ENCODE measurements at regions not wholly inside any gene's neighbourhood (a gene's known extent, or its start where the extent isn't known, plus 50 kb on each side); places are given as distances from the start of the nearest gene placed in this dataset.

DNA sequence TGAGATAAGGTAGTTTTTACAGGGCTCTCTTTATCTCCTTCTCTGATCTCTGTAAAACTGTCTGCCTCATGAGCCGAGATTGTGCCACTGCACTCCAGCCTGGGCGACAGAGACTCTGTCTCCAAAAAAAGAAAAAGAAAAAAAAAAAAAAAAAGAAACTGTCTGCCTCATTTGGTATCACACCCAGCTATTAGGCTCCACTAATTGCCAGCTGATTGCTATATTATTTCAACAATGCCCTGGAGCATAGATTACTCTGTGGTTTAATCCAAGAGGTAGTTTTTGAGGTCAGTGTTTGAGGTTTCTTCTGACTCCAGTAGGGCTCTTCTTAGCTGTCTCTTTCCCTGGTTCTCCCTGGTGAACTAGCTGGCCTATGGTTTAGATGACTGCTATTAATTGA is 268.1 kb upstream of the PLPP4 start:
- no peaks in the 10 kb centered on the region for H3K9me3 ChIP-seq (ENCODE audit: control insufficient read depth, insufficient read depth, low read length)
- no peak for TF ChIP-seq EZH2phosphoT487 (IDR thresholded peaks at IDR 0.05; ENCODE audit: borderline replicate concordance, low read length)
- TF ChIP-seq, protein P1, sequence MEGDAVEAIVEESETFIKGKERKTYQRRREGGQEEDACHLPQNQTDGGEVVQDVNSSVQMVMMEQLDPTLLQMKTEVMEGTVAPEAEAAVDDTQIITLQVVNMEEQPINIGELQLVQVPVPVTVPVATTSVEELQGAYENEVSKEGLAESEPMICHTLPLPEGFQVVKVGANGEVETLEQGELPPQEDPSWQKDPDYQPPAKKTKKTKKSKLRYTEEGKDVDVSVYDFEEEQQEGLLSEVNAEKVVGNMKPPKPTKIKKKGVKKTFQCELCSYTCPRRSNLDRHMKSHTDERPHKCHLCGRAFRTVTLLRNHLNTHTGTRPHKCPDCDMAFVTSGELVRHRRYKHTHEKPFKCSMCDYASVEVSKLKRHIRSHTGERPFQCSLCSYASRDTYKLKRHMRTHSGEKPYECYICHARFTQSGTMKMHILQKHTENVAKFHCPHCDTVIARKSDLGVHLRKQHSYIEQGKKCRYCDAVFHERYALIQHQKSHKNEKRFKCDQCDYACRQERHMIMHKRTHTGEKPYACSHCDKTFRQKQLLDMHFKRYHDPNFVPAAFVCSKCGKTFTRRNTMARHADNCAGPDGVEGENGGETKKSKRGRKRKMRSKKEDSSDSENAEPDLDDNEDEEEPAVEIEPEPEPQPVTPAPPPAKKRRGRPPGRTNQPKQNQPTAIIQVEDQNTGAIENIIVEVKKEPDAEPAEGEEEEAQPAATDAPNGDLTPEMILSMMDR (IDR thresholded peaks at IDR 0.05; ENCODE audit: low read depth, low read length, poor library complexity, severe bottlenecking) = no peak
- H3K27ac ChIP-seq (ENCODE audit: low read depth, low read length) = no peak overlapping the region
- H3K79me2 ChIP-seq (ENCODE audit: control insufficient read depth, low read length) = no peaks in the 10 kb centered on the region
- H3K4me1 ChIP-seq (ENCODE audit: control insufficient read depth, low read length) = no peaks in the 10 kb centered on the region
- no peaks in the 10 kb centered on the region for H3F3A ChIP-seq (ENCODE audit: control insufficient read depth, insufficient read depth)
- no peaks in the 10 kb centered on the region for H3K27me3 ChIP-seq (ENCODE audit: control insufficient read depth, low read length)
- H3K4me2 ChIP-seq (ENCODE audit: low read length) = no peak overlapping the region
- H3K9me2 ChIP-seq (replicated peaks; ENCODE audit: control insufficient read depth, low read length) = no peaks in the 10 kb centered on the region
- H3K4me3 ChIP-seq (ENCODE audit: low read length) = no peak overlapping the region
- no peaks in the 10 kb centered on the region; the same call in 1 of the 2 replicates for H3K36me3 ChIP-seq (ENCODE audit: control insufficient read depth, low read length)
- H4K20me1 ChIP-seq (ENCODE audit: control insufficient read depth, insufficient read depth, low read depth, low read length) = no peaks in the 10 kb centered on the region

DNA sequence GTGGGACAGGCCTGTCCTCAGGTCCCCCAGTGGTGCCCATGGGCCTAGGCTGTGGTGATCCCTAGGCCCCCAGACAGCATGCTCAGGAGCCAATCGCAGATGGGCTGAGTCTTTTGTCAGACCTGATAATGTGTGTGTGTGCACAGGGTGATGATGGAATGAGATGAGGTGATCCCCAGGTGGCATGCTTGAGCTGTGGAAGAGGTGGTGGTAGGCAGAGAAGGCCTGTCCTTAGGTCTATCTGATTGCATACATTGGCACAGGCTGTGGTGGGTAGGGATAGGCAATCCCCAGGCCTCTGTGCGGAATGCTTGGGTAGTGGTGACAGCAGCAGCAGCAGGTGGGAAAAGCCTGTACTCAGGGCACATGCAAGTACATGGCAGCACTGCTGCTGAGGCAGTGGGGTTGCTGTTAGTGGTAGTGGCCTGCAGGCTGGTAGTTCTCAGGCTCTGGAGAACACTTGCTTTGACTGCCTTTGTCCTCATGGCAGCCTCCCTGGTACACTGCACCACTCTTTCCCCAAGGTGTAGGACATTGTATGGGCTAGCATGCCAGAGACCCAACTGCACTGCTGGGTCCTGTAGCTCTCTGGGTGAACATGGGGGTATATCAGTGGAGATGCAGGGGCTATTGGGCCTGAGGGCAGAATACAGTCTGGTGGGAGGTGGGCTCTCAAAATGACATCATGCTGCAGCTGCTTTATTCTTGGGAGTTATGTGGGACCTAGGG is 260.9 kb upstream of the PLPP4 start:
- TF ChIP-seq EZH2phosphoT487 (IDR thresholded peaks at IDR 0.05; ENCODE audit: borderline replicate concordance, low read length) = no peak
- TF ChIP-seq, protein P1 (IDR thresholded peaks at IDR 0.05; ENCODE audit: low read depth, low read length, poor library complexity, severe bottlenecking) = no peak
- no peaks in the 10 kb centered on the region for H3K9me3 ChIP-seq (ENCODE audit: control insufficient read depth, insufficient read depth, low read length)
- no peaks in the 10 kb centered on the region for H3F3A ChIP-seq (ENCODE audit: control insufficient read depth, insufficient read depth)
- no peaks in the 10 kb centered on the region for H3K4me1 ChIP-seq (ENCODE audit: control insufficient read depth, low read length)
- H3K9me2 ChIP-seq (replicated peaks; ENCODE audit: control insufficient read depth, low read length) = no peaks in the 10 kb centered on the region
- H4K20me1 ChIP-seq (ENCODE audit: control insufficient read depth, insufficient read depth, low read depth, low read length) = no peaks in the 10 kb centered on the region
- H3K4me2 ChIP-seq (ENCODE audit: low read length) = no peak overlapping the region
- no peaks in the 10 kb centered on the region for H3K79me2 ChIP-seq (ENCODE audit: control insufficient read depth, low read length)
- no peak overlapping the region for H3K4me3 ChIP-seq (ENCODE audit: low read length)
- H3K27me3 ChIP-seq (ENCODE audit: control insufficient read depth, low read length) = no peaks in the 10 kb centered on the region
- H3K36me3 ChIP-seq (ENCODE audit: control insufficient read depth, low read length) = no peaks in the 10 kb centered on the region
- no peak overlapping the region for H3K27ac ChIP-seq (ENCODE audit: low read depth, low read length)

DNA sequence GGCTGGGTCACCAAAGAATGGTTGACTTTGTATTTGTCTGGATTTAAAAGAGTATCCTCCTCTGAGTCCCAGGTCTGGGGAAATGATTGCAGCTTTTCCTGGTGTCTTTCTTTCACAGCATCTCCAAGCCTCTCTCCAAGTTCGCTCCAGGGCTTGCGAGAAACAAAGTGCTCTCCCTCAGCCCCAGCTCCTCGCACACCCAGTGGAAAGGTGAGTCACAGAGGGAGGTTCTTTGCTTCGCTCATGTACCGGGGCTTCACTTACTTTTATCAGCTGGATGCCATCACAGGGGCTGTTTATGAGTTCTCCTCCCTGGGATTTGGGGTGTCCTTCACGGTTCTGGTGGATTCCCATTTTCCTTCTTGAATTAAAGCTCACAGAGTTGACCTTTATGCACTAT is 252.2 kb upstream of the PLPP4 start:
- no peaks in the 10 kb centered on the region for H3K79me2 ChIP-seq (ENCODE audit: control insufficient read depth, low read length)
- H3F3A ChIP-seq (ENCODE audit: control insufficient read depth, insufficient read depth) = no peaks in the 10 kb centered on the region
- H3K9me3 ChIP-seq (ENCODE audit: control insufficient read depth, insufficient read depth, low read length) = no peaks in the 10 kb centered on the region
- H3K4me3 ChIP-seq (ENCODE audit: low read length) = no peak overlapping the region
- no peaks in the 10 kb centered on the region for H3K4me1 ChIP-seq (ENCODE audit: control insufficient read depth, low read length)
- H3K36me3 ChIP-seq (ENCODE audit: control insufficient read depth, low read length) = peaks cover 4% of the 10 kb centered on the region; the same call in 1 of the 2 replicates
- H3K27me3 ChIP-seq (ENCODE audit: control insufficient read depth, low read length) = no peaks in the 10 kb centered on the region
- H3K9me2 ChIP-seq (replicated peaks; ENCODE audit: control insufficient read depth, low read length) = no peaks in the 10 kb centered on the region
- no peak overlapping the region for H3K27ac ChIP-seq (ENCODE audit: low read depth, low read length)
- H4K20me1 ChIP-seq (ENCODE audit: control insufficient read depth, insufficient read depth, low read depth, low read length) = no peaks in the 10 kb centered on the region
- no peak overlapping the region for H3K4me2 ChIP-seq (ENCODE audit: low read length)
- TF ChIP-seq, protein P1 (IDR thresholded peaks at IDR 0.05; ENCODE audit: low read depth, low read length, poor library complexity, severe bottlenecking) = no peak
- TF ChIP-seq EZH2phosphoT487 (IDR thresholded peaks at IDR 0.05; ENCODE audit: borderline replicate concordance, low read length) = no peak
